Mucosa of stomach (tissue), 1 donor: ENCODE measurements at regions not wholly inside any gene's neighbourhood (a gene's known extent, or its start where the extent isn't known, plus 50 kb on each side); places are given as distances from the start of the nearest gene placed in this dataset.

Source experiments
- H3K27me3 ChIP-seq: one replicate; pipeline ENCODE4 v1.7.0; 2013; ENCODE audit warnings: mild to moderate bottlenecking, low read length; ENCODE audit not compliant: control insufficient read depth, insufficient read depth
- H3K36me3 ChIP-seq: one replicate; pipeline ENCODE4 v1.7.0; 2013; ENCODE audit warnings: low read length; ENCODE audit not compliant: control insufficient read depth, insufficient read depth
- H3K4me1 ChIP-seq: one replicate; pipeline ENCODE4 v1.7.0; 2013; ENCODE audit warnings: mild to moderate bottlenecking, low read length; ENCODE audit not compliant: control insufficient read depth, insufficient read depth
- H3K4me3 ChIP-seq: one replicate; pipeline ENCODE4 v1.7.0; 2013; ENCODE audit warnings: low read length
- H3K9ac ChIP-seq: one replicate; pipeline ENCODE4 v1.7.0; 2013; ENCODE audit warnings: mild to moderate bottlenecking, low read length, moderate library complexity
- H3K9me3 ChIP-seq: one replicate; pipeline ENCODE4 v1.7.0; 2013; ENCODE audit warnings: mild to moderate bottlenecking, low read length, moderate library complexity; ENCODE audit not compliant: control insufficient read depth
- donor health status: Pancreatic carcinoma.

DNA sequence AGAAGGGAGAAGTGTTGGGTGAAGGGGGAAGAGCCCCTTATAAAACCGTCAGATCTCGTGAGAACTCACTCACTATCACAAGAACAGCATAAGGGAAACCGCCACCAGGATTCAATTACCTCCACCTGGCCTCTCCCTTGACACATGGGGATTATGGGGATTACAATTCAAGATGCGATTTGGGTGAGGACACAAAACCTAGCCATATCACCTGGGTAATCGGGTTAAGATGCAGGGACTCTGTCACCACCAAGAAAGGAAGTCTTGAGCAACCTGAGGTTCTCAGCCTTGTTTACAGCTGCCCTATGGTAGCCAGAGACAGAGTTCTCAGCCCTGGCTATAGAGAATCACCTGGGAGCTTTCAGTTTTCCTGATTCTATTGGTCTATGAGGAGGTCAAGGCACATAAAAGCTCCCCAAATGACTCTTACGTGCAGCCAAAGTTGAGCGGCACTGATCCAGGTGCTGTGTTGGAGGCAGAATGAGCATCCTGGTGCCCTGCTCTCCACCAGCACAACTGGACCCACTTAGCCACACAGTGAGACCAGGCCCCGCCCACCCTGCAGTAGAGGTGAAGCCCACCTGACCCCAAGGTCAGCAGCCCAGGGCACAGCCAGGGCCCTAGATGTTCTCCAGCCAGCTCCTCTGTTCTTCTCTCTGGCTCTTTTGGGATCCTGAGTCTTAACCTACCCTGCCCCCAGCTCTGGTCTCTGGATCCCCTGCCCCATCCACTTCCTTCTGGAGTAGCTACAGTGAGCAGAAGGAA is 138.5 kb upstream of the CDH5 start:
- Histone ChIP-seq H3K9ac (no peak overlapping the region), H3K9me3 (no peaks in the 10 kb centered on the region), H3K36me3 (no peaks in the 10 kb centered on the region), H3K4me1 (no peaks in the 10 kb centered on the region), H3K27me3 (no peaks in the 10 kb centered on the region), H3K4me3 (no peak overlapping the region)

DNA sequence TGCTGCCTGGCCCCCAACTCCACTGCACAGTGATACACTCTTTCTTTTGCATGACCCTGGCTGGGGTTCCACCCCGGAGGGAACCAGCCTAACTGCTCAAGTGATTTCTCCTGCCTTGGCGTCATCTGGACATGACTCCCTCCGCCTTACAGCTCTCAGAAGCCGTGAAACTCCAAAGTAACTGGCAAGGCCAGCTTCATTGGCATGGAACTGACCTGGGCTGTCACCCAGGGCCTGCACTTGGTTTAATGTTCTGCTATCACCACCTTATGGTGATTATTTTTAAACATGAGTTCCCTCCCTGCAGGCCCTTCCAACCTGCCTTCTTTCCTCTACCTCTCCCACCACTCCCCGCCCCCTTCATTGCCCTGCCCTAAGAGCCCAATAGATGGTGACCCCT is 139.7 kb upstream of the CDH5 start:
- H3K36me3 ChIP-seq: no peaks in the 10 kb centered on the region
- H3K9ac ChIP-seq: no peak overlapping the region
- H3K4me3 ChIP-seq: no peak overlapping the region
- no peaks in the 10 kb centered on the region for H3K27me3 ChIP-seq
- no peaks in the 10 kb centered on the region for H3K4me1 ChIP-seq
- H3K9me3 ChIP-seq: no peaks in the 10 kb centered on the region

DNA sequence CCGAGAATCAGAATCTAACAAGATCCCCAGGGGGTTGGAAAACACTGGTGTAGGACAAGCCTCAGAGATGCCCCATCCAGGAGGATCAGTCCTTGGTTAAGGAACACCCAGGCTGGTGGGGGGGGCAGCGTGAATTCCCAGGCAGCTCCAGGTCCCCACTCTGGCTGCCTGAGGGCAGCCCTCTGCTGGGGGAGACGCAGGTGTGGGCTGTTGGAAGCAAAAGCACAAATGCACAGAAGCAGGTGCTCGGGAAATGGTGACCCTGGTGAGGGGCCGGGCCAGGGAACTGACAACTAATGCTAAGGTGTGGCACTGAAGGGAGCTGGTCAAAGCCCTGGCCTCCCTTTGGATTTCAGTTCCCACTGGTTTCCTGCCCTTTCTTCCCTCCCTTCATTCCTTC is 140.8 kb upstream of the CDH5 start:
- Histone ChIP-seq H3K36me3 (no peaks in the 10 kb centered on the region), H3K4me3 (no peak overlapping the region), H3K4me1 (no peaks in the 10 kb centered on the region), H3K9me3 (no peaks in the 10 kb centered on the region), H3K9ac (no peak overlapping the region), H3K27me3 (no peaks in the 10 kb centered on the region)

- no peaks in the 10 kb centered on the region for H3K4me1 ChIP-seq
- H3K36me3 ChIP-seq: no peaks in the 10 kb centered on the region
- H3K27me3 ChIP-seq: no peaks in the 10 kb centered on the region
- no peak overlapping the region for H3K9ac ChIP-seq
- no peak overlapping the region for H3K4me3 ChIP-seq
- H3K9me3 ChIP-seq: no peaks in the 10 kb centered on the region
These were observed 141.9 kb upstream of the CDH5 start for GRCh38 chr16:66224626-66225025.

- H3K36me3 ChIP-seq: no peaks in the 10 kb centered on the region
- H3K4me1 ChIP-seq: no peaks in the 10 kb centered on the region
- no peak overlapping the region for H3K9ac ChIP-seq
- H3K27me3 ChIP-seq: no peaks in the 10 kb centered on the region
- H3K9me3 ChIP-seq: no peaks in the 10 kb centered on the region
- no peak overlapping the region for H3K4me3 ChIP-seq
These were observed 142.3 kb upstream of the CDH5 start for GRCh38 chr16:66224186-66224585.

DNA sequence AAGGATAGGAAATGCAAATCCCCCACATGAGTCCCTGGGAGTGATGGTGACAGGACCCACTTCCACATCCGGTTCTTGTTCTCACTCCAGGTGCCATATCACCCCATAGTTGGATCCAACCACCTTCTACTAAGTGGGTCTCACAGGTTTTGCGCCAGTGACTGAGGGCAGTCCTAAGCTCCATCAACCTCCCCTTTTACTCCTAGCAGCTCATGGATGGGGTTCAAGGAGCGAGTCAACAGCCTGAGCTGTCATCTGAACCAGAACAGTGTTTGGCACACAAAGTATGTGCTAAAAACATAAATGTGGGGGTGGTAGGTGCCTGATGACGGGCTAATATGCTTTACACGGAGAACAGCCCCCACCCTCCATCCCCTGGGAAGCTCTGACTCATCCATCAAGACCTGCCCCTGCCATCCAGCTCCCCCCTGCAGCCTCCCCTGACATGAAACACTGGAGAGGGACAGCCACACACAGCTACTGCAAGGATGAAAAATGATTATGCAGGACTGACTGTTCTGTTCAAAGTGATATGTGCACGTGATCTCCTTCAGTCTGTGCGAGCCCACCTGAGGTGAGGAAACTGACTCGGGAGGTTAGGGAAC is 143.2 kb upstream of the CDH5 start:
- H3K4me1 ChIP-seq: no peaks in the 10 kb centered on the region
- H3K4me3 ChIP-seq: no peak overlapping the region
- no peak overlapping the region for H3K9ac ChIP-seq
- no peaks in the 10 kb centered on the region for H3K27me3 ChIP-seq
- H3K9me3 ChIP-seq: no peaks in the 10 kb centered on the region
- H3K36me3 ChIP-seq: no peaks in the 10 kb centered on the region

- no peak overlapping the region for H3K9ac ChIP-seq
- H3K27me3 ChIP-seq: no peaks in the 10 kb centered on the region
- H3K36me3 ChIP-seq: no peaks in the 10 kb centered on the region
- H3K9me3 ChIP-seq: no peaks in the 10 kb centered on the region
- H3K4me3 ChIP-seq: no peak overlapping the region
- no peaks in the 10 kb centered on the region for H3K4me1 ChIP-seq
These were observed 143.7 kb upstream of the CDH5 start for GRCh38 chr16:66222756-66223155.

- Histone ChIP-seq H3K4me3 (no peak overlapping the region), H3K9me3 (no peaks in the 10 kb centered on the region), H3K9ac (no peak overlapping the region), H3K36me3 (no peaks in the 10 kb centered on the region), H3K4me1 (no peaks in the 10 kb centered on the region), H3K27me3 (no peaks in the 10 kb centered on the region)
These were observed 145.8 kb upstream of the CDH5 start for GRCh38 chr16:66220702-66221101.

DNA sequence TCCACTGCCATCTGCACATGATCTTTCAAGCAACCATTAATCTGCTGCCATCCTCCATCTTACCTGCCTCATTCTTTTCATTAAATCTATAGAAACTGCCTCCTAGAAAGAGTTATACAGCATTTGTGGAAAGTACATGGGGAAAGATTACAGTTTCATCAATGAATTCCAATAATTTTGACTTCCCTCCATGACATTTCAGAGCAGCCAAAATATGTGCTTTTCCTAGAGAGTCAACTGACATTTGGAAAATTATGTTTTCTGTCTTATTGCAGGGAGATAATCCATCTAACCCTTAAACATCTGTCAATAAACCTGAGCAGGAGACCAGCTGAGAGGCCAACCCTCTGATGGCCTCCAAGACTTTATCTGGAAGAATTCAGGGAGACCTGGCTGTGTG is 147.0 kb upstream of the CDH5 start:
- no peaks in the 10 kb centered on the region for H3K4me1 ChIP-seq
- H3K36me3 ChIP-seq: no peaks in the 10 kb centered on the region
- no peaks in the 10 kb centered on the region for H3K9me3 ChIP-seq
- H3K9ac ChIP-seq: no peak overlapping the region
- H3K4me3 ChIP-seq: no peak overlapping the region
- H3K27me3 ChIP-seq: no peaks in the 10 kb centered on the region

- Histone ChIP-seq H3K9ac (no peak overlapping the region), H3K4me3 (no peak overlapping the region), H3K4me1 (no peaks in the 10 kb centered on the region), H3K36me3 (no peaks in the 10 kb centered on the region), H3K27me3 (no peaks in the 10 kb centered on the region), H3K9me3 (no peaks in the 10 kb centered on the region)
These were observed 154.1 kb upstream of the CDH5 start for GRCh38 chr16:66212428-66212827.

DNA sequence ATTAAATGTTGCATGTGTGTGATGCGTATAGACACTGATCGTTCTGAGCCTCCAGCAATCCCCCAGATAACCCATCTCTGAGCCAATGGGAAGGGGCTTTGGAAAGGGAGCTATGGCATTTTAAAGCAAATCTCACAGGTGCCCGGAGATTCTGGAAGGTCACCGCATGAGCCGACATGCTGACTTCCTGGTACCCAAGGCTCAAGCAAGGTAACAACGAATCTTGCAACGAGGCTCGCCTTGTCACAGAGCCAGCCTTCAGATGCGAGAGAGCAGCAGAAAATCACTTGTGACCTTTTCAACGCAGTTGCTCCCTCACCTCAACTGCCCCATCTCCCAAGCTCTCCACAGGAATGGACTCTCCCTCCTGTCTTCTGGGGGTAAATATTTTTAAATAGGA is 154.8 kb upstream of the CDH5 start:
- Histone ChIP-seq H3K4me1 (no peaks in the 10 kb centered on the region), H3K27me3 (no peaks in the 10 kb centered on the region), H3K4me3 (no peak overlapping the region), H3K36me3 (no peaks in the 10 kb centered on the region), H3K9ac (no peak overlapping the region), H3K9me3 (no peaks in the 10 kb centered on the region)

DNA sequence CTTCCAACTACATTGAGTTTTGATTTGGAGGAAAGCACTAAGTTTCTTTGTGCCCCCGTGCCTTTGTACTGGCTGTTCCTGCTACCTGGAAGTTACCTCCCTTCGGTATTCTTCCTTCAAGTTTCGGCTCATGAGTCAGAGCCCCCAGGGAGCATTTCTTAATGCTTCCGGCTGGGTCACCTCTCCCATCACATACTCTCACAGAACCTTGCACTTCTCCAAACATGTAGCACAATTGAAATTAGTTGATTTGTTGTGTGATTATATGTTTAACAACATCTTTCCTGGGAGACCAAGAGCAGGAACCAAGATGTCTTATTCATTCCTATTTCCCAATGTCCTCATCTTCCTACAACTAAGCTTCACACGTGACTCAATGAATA is 158.6 kb upstream of the CDH5 start:
- Histone ChIP-seq H3K4me1 (no peaks in the 10 kb centered on the region), H3K27me3 (no peaks in the 10 kb centered on the region), H3K9me3 (no peaks in the 10 kb centered on the region), H3K4me3 (no peak overlapping the region), H3K9ac (no peak overlapping the region), H3K36me3 (no peaks in the 10 kb centered on the region)
